C4-2B (cell line): ENCODE measurements at regions not wholly inside any gene's neighbourhood (a gene's known extent, or its start where the extent isn't known, plus 50 kb on each side); places are given as distances from the start of the nearest gene placed in this dataset.

Source experiments
- ZFX ChIP-seq: fragments of 450-650 bp; IDR thresholded peaks from 2 replicates; pipeline ENCODE4 v1.6.1; 2017
- TF ChIP-seq, protein P1 (sequence below): fragments of 450-650 bp; conservative IDR thresholded peaks from 2 replicates; pipeline ENCODE4 v1.5.1; 2017; ENCODE audit warnings: mild to moderate bottlenecking

DNA sequence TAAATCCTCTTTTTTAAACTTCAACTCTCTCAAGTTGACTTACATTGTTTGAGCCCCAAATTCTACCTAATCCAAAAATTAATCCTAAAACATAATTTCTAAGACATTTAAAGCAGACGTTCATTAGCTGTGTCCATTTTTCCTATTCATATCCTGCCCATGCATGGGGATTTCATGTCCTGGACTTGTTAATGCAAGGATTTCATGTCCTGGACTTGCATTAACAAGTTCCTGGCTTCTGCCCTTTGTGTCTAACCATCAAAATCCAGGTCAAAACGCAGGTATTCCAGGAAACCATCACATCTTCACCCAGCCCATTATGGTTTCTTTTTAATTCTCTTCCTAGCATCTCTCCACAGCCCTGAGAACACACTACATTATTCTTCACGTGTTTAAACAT, 454.9 kb downstream of the KLF5 start:
- TF ChIP-seq, protein P1, sequence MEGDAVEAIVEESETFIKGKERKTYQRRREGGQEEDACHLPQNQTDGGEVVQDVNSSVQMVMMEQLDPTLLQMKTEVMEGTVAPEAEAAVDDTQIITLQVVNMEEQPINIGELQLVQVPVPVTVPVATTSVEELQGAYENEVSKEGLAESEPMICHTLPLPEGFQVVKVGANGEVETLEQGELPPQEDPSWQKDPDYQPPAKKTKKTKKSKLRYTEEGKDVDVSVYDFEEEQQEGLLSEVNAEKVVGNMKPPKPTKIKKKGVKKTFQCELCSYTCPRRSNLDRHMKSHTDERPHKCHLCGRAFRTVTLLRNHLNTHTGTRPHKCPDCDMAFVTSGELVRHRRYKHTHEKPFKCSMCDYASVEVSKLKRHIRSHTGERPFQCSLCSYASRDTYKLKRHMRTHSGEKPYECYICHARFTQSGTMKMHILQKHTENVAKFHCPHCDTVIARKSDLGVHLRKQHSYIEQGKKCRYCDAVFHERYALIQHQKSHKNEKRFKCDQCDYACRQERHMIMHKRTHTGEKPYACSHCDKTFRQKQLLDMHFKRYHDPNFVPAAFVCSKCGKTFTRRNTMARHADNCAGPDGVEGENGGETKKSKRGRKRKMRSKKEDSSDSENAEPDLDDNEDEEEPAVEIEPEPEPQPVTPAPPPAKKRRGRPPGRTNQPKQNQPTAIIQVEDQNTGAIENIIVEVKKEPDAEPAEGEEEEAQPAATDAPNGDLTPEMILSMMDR: no peak
- no peak for TF ChIP-seq ZFX
